Activated naive CD4-positive, alpha-beta T cell treated with Interleukin-2 at 50 U/mL for 16 hours (primary cell): ENCODE measurements at regions not wholly inside any gene's neighbourhood (a gene's known extent, or its start where the extent isn't known, plus 50 kb on each side); places are given as distances from the start of the nearest gene placed in this dataset.
"Not testable (repeated sequence)": the region's sequence is repeated elsewhere in the genome, so short reads cannot be mapped to it uniquely, and the experiment has no call there.

Experiments used
- DNase-seq: peaks from one replicate; pipeline ENCODE4 v3.0.0-alpha.2; 2020

GRCh38 chr3:18725668-18726407 lies 300.7 kb upstream of the SATB1 start:
- DNase-seq: peak; percentile 49

DNA sequence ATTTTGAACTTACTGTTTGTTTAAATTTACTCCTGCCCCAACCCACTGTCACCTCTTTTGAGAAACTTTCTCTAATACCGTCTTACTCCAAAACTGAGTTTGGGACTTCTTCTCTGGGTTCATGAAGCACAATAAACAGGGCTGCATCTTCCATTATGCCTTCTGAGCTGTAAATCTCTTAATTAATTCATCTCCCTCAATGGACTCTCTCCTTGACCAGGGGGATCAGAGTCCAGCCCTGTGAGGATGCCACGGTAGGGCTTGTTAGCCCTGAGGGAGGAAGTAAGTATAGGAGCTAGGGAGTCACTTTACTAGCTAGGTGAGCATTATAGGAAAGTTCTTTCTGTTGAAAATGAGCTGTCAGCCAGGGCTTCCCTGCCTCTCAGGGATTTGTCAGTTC lies 299.3 kb upstream of the SATB1 start:
- DNase-seq: no peak

DNA sequence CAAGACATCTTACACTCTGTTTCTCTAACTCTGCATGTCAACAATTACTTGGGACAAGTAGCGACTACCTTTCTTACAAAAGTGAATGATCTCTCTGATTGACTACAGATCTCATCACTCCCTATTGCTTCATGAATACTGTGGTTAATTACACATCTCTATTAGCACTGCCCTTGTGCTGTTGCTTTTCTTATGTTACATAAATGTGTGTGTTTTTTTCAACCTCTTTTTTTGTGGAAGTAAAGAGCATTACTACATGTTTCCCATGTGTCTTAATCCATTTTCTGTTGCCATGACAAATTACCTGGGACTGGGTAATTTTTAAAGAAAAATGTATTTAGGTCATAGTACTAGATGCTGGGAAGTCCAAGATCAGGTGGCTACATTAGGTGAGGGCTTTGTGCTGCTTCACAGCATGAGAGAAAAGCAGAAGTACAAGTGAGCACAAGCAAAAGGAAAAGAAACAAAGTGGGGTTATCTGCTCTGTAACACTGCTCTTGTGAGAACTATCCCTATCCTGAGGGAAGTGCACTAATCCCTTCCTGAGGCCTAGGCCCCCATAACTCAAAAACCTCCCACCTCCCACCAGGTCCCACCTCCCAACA lies 298.2 kb upstream of the SATB1 start:
- DNase-seq: no peak

GRCh38 chr3:18720543-18720942 lies 295.4 kb upstream of the SATB1 start:
- DNase-seq: no peak

- DNase-seq: no peak
Observed at GRCh38 chr3:18717598-18717997, 292.5 kb upstream of the SATB1 start.

DNA sequence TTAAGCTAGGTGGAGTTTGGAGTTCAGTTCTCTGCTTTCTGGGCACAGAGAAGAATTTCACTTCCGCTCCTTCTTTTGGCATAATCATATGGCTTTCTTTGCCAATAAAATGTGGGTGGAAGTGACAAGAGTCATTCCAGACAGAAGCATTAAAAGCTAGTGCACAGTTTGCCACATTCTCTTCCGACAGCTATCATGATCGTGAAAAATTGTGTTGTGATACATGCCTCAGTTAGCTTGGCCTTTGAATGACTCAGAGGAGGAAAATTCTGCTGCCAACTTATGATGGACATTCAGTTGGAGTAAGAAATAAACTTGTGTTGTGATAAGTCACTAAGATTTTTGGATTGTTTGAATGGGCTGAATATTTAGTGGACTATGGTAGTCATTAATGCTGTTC lies 291.7 kb upstream of the SATB1 start:
- no peak for DNase-seq

- DNase-seq: no peak
Observed at GRCh38 chr3:18716101-18716500, 291.0 kb upstream of the SATB1 start.

GRCh38 chr3:18715208-18715607 lies 290.1 kb upstream of the SATB1 start:
- no peak for DNase-seq

DNA sequence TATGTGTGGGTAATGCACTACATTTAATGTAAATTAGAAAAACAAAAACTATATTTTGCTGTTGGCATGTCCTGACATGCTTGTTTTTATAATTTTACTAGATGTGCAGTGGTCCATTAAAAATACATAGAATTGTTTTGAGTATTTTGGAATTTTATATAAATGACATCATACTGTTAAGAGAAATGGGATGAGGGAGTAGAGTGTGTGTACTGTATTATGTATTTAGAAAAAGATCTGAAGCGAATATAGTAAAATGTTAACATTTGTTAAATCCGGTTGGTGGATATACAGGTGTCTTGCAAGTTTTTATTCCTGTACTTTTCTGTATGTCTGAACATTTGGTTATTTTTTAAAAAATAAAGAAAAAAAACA lies 288.4 kb upstream of the SATB1 start:
- no peak for DNase-seq

GRCh38 chr3:18712713-18713576 lies 287.8 kb upstream of the SATB1 start:
- peak; percentile 32 for DNase-seq

DNA sequence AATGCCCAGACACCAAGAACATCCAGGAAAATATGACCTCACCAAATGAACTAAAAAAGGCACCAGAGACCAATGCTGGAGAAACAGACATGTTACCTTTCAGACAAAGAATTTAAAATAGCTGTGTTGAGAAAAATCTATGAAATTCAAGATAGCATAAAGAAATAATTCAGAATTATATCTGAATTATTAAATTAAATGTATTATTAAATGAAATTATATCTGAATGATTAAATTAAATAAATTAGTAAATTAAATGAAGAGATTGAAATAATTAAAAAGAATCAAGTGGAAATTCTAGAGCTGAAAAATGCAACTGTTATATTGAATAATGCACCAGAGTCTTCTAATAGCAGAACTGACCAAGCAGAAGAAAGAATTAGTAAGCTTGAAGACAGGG lies 279.2 kb upstream of the SATB1 start:
- DNase-seq: no peak

GRCh38 chr3:18703798-18704197 lies 278.7 kb upstream of the SATB1 start:
- no peak for DNase-seq

GRCh38 chr3:18693588-18694329 lies 268.6 kb upstream of the SATB1 start:
- not testable (repeated sequence) for DNase-seq

DNA sequence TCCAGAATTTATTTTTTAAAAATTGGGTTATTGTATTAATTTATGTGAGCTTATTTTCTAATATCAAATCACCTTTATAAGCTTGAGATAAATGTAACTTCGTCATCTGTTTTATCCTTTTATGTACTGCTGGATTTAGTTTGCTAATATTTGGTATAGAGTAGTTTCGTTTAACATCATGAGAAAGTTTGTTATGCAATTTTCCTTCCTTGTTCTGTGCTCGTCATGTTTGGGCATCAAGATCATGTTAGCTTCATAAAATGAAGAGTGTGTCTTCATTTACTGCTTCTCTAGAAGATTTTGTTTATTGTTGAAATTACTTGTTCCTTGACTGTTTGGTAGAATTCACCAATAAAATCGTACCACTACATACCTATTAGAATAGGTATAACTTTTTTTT lies 262.1 kb upstream of the SATB1 start:
- DNase-seq: no peak

DNA sequence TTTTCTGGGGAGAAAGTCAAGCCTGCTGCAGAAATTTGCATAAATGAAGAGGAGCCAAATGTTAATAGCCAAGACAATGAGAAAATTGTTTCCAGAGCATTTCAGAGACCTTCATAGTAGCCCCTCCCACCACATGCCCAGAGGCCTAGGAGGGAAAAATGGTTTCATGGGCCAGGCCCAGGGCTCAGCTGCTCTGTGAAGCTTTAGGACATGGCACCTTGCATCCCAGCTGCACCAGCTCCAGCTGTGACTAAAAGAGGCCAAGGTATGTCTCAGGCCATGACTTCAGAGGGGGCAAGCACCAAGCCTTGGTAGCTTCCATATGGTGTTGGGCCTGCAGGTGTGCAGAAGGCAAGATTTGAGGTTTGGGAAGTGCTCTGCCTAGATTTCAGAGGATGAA lies 258.8 kb upstream of the SATB1 start:
- no peak for DNase-seq

DNA sequence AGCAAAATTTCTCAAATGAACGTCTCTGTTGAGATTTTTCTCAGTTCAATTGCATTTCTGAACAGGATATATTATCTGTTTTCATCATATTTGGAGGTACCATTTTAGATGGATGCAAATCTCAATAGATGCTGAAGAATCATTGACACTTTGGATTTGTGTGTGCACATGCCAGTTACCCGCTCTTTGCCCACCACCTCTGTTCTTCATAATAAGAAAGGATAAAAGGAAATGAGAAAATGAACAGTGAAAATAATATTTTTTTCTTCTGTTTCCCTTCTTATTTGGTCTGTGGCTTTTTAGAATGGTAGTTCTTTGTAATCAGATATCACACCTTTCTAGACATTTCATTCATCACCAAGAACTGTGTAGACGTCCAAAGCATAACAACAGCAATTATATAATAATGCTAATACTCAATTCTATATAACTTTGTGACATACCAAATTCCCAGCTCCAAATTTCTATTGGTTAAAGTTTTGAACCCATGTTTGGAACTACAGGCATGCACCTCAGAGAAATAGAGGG lies 256.7 kb upstream of the SATB1 start:
- DNase-seq: no peak

GRCh38 chr3:18680758-18681157 lies 255.6 kb upstream of the SATB1 start:
- DNase-seq: no peak

DNA sequence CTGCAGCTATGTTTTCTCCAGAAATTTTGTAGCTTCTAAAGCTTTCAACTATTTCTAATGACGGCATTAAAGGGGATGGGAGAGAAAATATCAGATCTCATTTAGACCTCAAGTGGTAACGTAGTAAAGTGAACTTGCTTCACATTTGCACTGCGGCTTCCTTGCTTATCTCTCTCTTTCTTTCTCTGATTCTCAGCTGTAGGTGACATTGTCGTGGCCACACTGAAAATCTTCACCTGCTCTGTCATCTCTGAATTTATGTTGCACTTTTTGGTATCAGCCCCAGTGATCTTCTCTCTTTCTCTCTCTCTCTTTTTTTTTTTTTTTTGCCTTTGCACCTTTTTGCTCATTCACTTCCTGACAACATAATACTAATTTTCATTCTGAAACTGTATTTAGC lies 254.1 kb upstream of the SATB1 start:
- DNase-seq: peak; percentile 43

DNA sequence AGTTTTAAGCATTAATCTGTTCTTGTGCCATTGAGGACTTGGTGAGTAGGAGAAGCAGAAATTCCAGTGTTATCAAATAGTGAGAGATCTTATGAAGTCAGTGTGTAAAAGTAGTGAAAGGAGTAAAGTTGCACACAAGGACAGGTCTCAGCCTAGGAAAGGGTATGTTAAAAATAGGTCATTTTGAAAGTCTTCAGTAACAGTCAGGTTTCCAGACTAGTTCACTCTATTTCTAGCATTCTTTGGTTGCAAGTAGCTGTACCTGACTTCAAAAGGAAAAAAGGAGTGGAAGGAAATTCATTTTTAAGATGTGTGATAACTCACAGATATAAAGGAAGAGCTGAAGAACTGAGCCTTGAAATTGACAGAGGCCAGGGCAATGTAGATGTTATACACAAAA lies 250.1 kb upstream of the SATB1 start:
- DNase-seq: no peak

DNA sequence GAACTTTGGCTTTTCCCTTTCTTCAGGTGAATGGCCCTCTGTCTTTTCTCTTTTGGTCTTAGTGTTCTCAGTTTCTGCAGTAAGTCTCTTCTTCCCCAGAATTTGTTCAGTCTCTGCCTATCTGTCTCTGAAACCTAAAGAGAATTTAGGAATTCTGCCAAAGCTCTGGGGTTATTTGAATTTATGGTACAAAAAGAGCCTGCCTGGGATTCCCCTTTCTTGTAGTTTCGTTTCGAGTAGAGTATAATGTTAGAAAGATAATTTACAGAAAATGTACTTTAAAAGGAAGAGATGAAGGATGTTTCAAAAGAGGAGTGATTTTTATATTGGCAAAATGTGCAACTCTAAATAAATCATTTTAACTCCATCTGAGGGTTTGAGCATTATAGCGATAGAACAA lies 247.4 kb upstream of the SATB1 start:
- no peak for DNase-seq

DNA sequence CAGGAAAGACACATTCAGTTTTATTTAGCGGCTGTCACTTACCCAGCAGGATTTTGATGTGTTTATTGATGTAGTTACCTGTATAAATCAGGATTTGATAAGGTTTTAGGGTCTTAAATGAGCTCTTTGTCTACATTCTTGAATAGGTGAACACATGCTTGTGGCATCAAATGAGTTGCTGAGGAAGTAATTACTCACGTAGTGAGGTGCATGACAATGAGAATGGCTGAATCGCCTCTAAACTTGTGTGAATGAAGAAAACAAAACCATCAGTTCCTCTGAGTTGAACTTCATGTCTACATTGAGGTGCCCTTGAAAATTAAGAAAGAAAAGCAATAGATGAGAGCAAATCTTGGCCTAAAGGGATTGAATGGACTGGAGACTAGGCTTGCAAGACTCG lies 245.6 kb upstream of the SATB1 start:
- no peak for DNase-seq

DNA sequence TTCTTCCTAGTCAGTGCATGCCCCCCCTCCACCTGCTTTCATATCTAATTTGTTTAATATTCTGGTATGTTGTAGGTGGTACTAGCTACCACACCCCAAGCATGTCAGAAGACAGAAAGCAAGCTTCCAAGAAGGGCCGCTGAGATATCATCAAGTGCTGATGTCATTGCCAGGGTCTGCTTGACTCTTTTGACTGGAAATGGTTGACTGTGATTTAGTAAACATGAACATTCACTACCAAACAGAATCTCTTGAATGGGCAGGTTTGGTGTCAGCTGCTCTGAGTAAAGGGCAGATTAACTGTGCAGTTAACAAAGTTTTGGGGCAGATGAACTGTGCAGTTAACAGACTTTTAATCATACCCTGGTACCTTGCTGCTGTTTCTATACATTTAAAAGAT lies 244.2 kb upstream of the SATB1 start:
- DNase-seq: peak; percentile 23

DNA sequence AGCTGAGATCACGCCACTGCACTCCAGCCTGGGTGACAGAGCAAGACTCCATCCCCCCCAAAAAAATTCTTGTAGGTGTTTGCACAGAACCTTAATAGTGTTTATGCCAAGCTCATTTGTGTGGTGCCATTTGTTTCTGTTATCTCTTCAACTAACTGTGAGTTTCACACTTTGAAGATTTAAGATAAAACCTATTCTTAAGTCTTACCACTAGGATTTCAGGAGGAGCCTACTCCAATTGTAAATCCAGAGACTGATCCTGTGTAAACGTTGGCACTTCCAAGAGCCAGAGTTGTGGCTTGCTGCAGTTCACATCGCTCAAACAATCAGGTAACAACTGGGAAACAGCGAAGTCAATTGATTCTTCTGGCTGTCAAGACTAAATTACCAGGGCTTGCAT lies 242.4 kb upstream of the SATB1 start:
- no peak for DNase-seq
